ENCODE measurements at regions not wholly inside any gene's neighbourhood (a gene's known extent, or its start where the extent isn't known, plus 50 kb on each side); places are given as distances from the start of the nearest gene placed in this dataset.

GRCh38 chr18:70494524-70494923 lies 205.7 kb downstream of the SOCS6 start:
- Mint-ChIP-seq H3K27me3 (ENCODE audit: insufficient read depth, unreplicated experiment) (peaks cover 8% of the 10 kb centered on the region), H3K4me1 (ENCODE audit: insufficient read depth, unreplicated experiment) (peaks cover 7% of the 10 kb centered on the region), H3K4me3 (ENCODE audit: unreplicated experiment) (no peak overlapping the region), H3K27ac (ENCODE audit: low read depth, unreplicated experiment) (no peak overlapping the region), H3K9me3 (ENCODE audit: unreplicated experiment) (no peaks in the 10 kb centered on the region), H3K36me3 (ENCODE audit: insufficient read depth, unreplicated experiment) (no peaks in the 10 kb centered on the region)
- ChIA-PET CTCF (interaction anchor here (0.6 to 1.8 kb wide), 3 partner anchors 288 to 1413 kb away, joined by 4 to 10 read pairs (median 4); no protein-coding TSS in a partner anchor), POLR2A (no interaction called here)
- BruUV-seq (replicated peaks), result no TSS peak
- no peak for TF ChIP-seq CTCF (IDR thresholded peaks at IDR 0.05; ENCODE audit: unreplicated experiment)
- intact Hi-C loops (cut with micrococcal nuclease), result loop anchor here (5.0 kb wide), 1 partner anchor 438 kb away; no protein-coding TSS in a partner anchor
- DNase-seq (ENCODE audit: unreplicated experiment), result no peak

GRCh38 chr18:70493461-70493860 lies 204.6 kb downstream of the SOCS6 start:
- CTCF ChIA-PET, result interaction anchor here (0.6 to 1.8 kb wide), 4 partner anchors 13 to 289 kb away, joined by 3 to 10 read pairs (median 4); no protein-coding TSS in a partner anchor
- BruUV-seq (replicated peaks), result no TSS peak
- no peaks in the 10 kb centered on the region for H3K36me3 Mint-ChIP-seq (ENCODE audit: insufficient read depth, unreplicated experiment)
- no peak overlapping the region for H3K27ac Mint-ChIP-seq (ENCODE audit: low read depth, unreplicated experiment)
- POLR2A ChIA-PET, result interaction anchor here (0.6 kb wide), 1 partner anchor 31 kb away, joined by 3 read pairs; no protein-coding TSS in a partner anchor
- DNase-seq (ENCODE audit: unreplicated experiment), result no peak
- peaks cover 8% of the 10 kb centered on the region for H3K4me1 Mint-ChIP-seq (ENCODE audit: insufficient read depth, unreplicated experiment)
- TF ChIP-seq CTCF (IDR thresholded peaks at IDR 0.05; ENCODE audit: unreplicated experiment), result no peak
- intact Hi-C loops (cut with micrococcal nuclease), result loop anchor here (5.0 kb wide), 1 partner anchor 439 kb away; no protein-coding TSS in a partner anchor
- H3K4me3 Mint-ChIP-seq (ENCODE audit: unreplicated experiment), result no peak overlapping the region
- no peaks in the 10 kb centered on the region for H3K9me3 Mint-ChIP-seq (ENCODE audit: unreplicated experiment)
- peaks cover 3% of the 10 kb centered on the region for H3K27me3 Mint-ChIP-seq (ENCODE audit: insufficient read depth, unreplicated experiment)

- peak; percentile 81 for TF ChIP-seq CTCF (IDR thresholded peaks at IDR 0.05; ENCODE audit: unreplicated experiment)
- intact Hi-C loops (cut with micrococcal nuclease), result loop anchor here (1.0 to 5.0 kb wide), 3 partner anchors 28 to 440 kb away; no protein-coding TSS in a partner anchor
- DNase-seq (ENCODE audit: unreplicated experiment), result peak; percentile 79
- no peak overlapping the region for H3K27ac Mint-ChIP-seq (ENCODE audit: low read depth, unreplicated experiment)
- H3K9me3 Mint-ChIP-seq (ENCODE audit: unreplicated experiment), result no peaks in the 10 kb centered on the region
- no TSS peak for BruUV-seq (replicated peaks)
- ChIA-PET CTCF (interaction anchor here (0.5 to 3.4 kb wide), 25 partner anchors 8 to 1498 kb away, joined by 3 to 30 read pairs (median 3); no protein-coding TSS in a partner anchor), POLR2A (interaction anchor here (0.6 kb wide), 1 partner anchor 834 kb away, joined by 3 read pairs; no protein-coding TSS in a partner anchor)
- peaks cover 8% of the 10 kb centered on the region for H3K4me1 Mint-ChIP-seq (ENCODE audit: insufficient read depth, unreplicated experiment)
- H3K36me3 Mint-ChIP-seq (ENCODE audit: insufficient read depth, unreplicated experiment), result no peaks in the 10 kb centered on the region
- no peak overlapping the region for H3K4me3 Mint-ChIP-seq (ENCODE audit: unreplicated experiment)
- H3K27me3 Mint-ChIP-seq (ENCODE audit: insufficient read depth, unreplicated experiment), result no peaks in the 10 kb centered on the region
Observed at GRCh38 chr18:70491734-70492348, 203.0 kb downstream of the SOCS6 start.

Data from MCF 10A (cell line).